ENCODE measurements at regions not wholly inside any gene's neighbourhood (a gene's known extent, or its start where the extent isn't known, plus 50 kb on each side); places are given as distances from the start of the nearest gene placed in this dataset.

DNA sequence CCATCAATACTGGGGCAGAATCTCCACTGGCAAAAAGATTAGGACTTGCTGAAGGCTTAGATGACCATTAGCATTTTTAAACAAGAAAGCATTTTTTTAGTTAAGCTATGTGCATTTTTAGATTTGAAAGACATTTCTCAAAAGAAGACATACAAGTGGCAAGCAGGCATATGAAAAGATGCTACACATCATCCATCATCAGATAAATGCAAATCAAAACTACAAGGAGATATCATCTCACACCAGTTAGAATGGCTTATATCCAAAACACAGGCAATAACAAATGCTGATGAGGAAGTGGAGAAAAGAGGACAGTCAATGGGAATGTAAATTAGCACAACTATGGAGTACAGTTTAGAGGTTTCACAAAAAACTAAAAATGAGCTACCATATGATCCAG, 195.6 kb upstream of the TNC start:
- no peaks in the 10 kb centered on the region for H3K36me3 ChIP-seq (ENCODE audit: control insufficient read depth in 4 of 4, insufficient read depth in 3 of 4, low read depth in 1 of 4, low read length in 3 of 4)
- H3K9me3 ChIP-seq (ENCODE audit: control insufficient read depth in 4 of 4, low read length in 3 of 4) = no peaks in the 10 kb centered on the region
- no peak for TF ChIP-seq HNF4A (conservative IDR thresholded peaks at IDR 0.05)
- no peak for TF ChIP-seq FOXA1 (IDR thresholded peaks at IDR 0.05)
- no peak for TF ChIP-seq JUND (IDR thresholded peaks at IDR 0.05)
- TF ChIP-seq FOXA2 (IDR thresholded peaks at IDR 0.05) = no peak
- TF ChIP-seq, protein P1, sequence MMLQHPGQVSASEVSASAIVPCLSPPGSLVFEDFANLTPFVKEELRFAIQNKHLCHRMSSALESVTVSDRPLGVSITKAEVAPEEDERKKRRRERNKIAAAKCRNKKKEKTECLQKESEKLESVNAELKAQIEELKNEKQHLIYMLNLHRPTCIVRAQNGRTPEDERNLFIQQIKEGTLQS (IDR thresholded peaks at IDR 0.05) = no peak
- TF ChIP-seq YY1 (IDR thresholded peaks at IDR 0.05) = no peak
- TF ChIP-seq, protein P2, sequence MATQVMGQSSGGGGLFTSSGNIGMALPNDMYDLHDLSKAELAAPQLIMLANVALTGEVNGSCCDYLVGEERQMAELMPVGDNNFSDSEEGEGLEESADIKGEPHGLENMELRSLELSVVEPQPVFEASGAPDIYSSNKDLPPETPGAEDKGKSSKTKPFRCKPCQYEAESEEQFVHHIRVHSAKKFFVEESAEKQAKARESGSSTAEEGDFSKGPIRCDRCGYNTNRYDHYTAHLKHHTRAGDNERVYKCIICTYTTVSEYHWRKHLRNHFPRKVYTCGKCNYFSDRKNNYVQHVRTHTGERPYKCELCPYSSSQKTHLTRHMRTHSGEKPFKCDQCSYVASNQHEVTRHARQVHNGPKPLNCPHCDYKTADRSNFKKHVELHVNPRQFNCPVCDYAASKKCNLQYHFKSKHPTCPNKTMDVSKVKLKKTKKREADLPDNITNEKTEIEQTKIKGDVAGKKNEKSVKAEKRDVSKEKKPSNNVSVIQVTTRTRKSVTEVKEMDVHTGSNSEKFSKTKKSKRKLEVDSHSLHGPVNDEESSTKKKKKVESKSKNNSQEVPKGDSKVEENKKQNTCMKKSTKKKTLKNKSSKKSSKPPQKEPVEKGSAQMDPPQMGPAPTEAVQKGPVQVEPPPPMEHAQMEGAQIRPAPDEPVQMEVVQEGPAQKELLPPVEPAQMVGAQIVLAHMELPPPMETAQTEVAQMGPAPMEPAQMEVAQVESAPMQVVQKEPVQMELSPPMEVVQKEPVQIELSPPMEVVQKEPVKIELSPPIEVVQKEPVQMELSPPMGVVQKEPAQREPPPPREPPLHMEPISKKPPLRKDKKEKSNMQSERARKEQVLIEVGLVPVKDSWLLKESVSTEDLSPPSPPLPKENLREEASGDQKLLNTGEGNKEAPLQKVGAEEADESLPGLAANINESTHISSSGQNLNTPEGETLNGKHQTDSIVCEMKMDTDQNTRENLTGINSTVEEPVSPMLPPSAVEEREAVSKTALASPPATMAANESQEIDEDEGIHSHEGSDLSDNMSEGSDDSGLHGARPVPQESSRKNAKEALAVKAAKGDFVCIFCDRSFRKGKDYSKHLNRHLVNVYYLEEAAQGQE (IDR thresholded peaks at IDR 0.05) = no peak
- TF ChIP-seq HNF4G (IDR thresholded peaks at IDR 0.05) = no peak
- TF ChIP-seq EGR1 (IDR thresholded peaks at IDR 0.05; ENCODE audit: low read depth in 2 of 2) = no peak
- TF ChIP-seq, protein P3, sequence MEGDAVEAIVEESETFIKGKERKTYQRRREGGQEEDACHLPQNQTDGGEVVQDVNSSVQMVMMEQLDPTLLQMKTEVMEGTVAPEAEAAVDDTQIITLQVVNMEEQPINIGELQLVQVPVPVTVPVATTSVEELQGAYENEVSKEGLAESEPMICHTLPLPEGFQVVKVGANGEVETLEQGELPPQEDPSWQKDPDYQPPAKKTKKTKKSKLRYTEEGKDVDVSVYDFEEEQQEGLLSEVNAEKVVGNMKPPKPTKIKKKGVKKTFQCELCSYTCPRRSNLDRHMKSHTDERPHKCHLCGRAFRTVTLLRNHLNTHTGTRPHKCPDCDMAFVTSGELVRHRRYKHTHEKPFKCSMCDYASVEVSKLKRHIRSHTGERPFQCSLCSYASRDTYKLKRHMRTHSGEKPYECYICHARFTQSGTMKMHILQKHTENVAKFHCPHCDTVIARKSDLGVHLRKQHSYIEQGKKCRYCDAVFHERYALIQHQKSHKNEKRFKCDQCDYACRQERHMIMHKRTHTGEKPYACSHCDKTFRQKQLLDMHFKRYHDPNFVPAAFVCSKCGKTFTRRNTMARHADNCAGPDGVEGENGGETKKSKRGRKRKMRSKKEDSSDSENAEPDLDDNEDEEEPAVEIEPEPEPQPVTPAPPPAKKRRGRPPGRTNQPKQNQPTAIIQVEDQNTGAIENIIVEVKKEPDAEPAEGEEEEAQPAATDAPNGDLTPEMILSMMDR (IDR thresholded peaks at IDR 0.05; ENCODE audit: low read depth, low read length, missing input control) = no peak
- TF ChIP-seq NR2F2 (IDR thresholded peaks at IDR 0.05) = no peak
- no peak for TF ChIP-seq SP1 (IDR thresholded peaks at IDR 0.05)
- TF ChIP-seq GABPA (IDR thresholded peaks at IDR 0.05 in 1 of 2, conservative IDR thresholded peaks at IDR 0.05 in 1 of 2) = no peak
- TF ChIP-seq, protein P4, sequence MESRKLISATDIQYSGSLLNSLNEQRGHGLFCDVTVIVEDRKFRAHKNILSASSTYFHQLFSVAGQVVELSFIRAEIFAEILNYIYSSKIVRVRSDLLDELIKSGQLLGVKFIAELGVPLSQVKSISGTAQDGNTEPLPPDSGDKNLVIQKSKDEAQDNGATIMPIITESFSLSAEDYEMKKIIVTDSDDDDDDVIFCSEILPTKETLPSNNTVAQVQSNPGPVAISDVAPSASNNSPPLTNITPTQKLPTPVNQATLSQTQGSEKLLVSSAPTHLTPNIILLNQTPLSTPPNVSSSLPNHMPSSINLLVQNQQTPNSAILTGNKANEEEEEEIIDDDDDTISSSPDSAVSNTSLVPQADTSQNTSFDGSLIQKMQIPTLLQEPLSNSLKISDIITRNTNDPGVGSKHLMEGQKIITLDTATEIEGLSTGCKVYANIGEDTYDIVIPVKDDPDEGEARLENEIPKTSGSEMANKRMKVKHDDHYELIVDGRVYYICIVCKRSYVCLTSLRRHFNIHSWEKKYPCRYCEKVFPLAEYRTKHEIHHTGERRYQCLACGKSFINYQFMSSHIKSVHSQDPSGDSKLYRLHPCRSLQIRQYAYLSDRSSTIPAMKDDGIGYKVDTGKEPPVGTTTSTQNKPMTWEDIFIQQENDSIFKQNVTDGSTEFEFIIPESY (IDR thresholded peaks at IDR 0.05) = no peak
- TF ChIP-seq RXRA (IDR thresholded peaks at IDR 0.05) = no peak
- TF ChIP-seq, protein P5, sequence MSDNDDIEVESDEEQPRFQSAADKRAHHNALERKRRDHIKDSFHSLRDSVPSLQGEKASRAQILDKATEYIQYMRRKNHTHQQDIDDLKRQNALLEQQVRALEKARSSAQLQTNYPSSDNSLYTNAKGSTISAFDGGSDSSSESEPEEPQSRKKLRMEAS (IDR thresholded peaks at IDR 0.05) = no peak
- TF ChIP-seq RAD21 (IDR thresholded peaks at IDR 0.05) = no peak
- no peaks in the 10 kb centered on the region for H3K4me1 ChIP-seq (ENCODE audit: control insufficient read depth in 4 of 4, insufficient read depth in 4 of 4, low read length in 3 of 4)
- H3K27me3 ChIP-seq (ENCODE audit: control insufficient read depth in 4 of 4, insufficient read depth in 4 of 4, low read length in 3 of 4) = no peaks in the 10 kb centered on the region
- H3K4me3 ChIP-seq (ENCODE audit: low read depth in 1 of 3, low read length in 3 of 3) = no peak overlapping the region
- no peak overlapping the region for H3K9ac ChIP-seq (ENCODE audit: low read depth in 1 of 2, low read length in 2 of 2)
- no peak for DNase-seq (ENCODE audit: low spot score)
- H3K27ac ChIP-seq (ENCODE audit: low read depth in 1 of 2, low read length in 2 of 2) = no peak overlapping the region

DNA sequence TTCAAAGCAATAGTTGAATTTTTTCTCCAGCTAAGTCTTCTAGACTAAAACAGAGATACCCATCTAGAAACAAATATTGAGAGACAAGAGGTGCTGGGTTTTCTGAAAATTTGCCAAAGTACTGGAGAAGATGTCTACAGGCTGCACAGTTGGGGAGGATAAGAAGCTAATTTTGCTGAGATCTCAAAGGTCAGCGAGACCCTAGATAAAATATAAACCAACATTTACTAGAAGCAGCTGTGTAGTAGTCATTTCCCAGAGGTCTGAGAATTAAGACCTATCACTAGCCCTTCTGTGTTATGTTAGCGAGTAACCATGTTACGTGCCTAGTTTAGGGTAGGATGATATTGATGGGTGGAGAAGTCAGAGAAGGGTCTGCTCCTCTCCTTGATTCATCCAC, 208.5 kb upstream of the TNC start:
- TF ChIP-seq HNF4G (IDR thresholded peaks at IDR 0.05) = no peak
- TF ChIP-seq FOXA2 (IDR thresholded peaks at IDR 0.05) = no peak
- no peaks in the 10 kb centered on the region for H3K27me3 ChIP-seq (ENCODE audit: control insufficient read depth in 4 of 4, insufficient read depth in 4 of 4, low read length in 3 of 4)
- peaks cover 0 to 3% (median 0%) of the 10 kb centered on the region in 4 donors for H3K9me3 ChIP-seq (ENCODE audit: control insufficient read depth in 4 of 4, low read length in 3 of 4)
- DNase-seq (ENCODE audit: low spot score) = no peak
- no peak overlapping the region for H3K27ac ChIP-seq (ENCODE audit: low read depth in 1 of 2, low read length in 2 of 2)
- no peak overlapping the region for H3K4me3 ChIP-seq (ENCODE audit: low read depth in 1 of 3, low read length in 3 of 3)
- H3K9ac ChIP-seq (ENCODE audit: low read depth in 1 of 2, low read length in 2 of 2) = no peak overlapping the region
- no peaks in the 10 kb centered on the region for H3K36me3 ChIP-seq (ENCODE audit: control insufficient read depth in 4 of 4, insufficient read depth in 3 of 4, low read depth in 1 of 4, low read length in 3 of 4)
- whole genome bisulfite sequencing = 74% methylated on average over 3 of the region's 3 CpGs
- H3K4me1 ChIP-seq (ENCODE audit: control insufficient read depth in 4 of 4, insufficient read depth in 4 of 4, low read length in 3 of 4) = no peaks in the 10 kb centered on the region

All from liver (tissue), 8 donors.